Fibroblast of the aortic adventitia (primary cell): ENCODE measurements at regions not wholly inside any gene's neighbourhood (a gene's known extent, or its start where the extent isn't known, plus 50 kb on each side); places are given as distances from the start of the nearest gene placed in this dataset.

Experiments
- DNase-seq: peaks from one replicate; pipeline ENCODE4 v3.0.0-alpha.2; 2010; ENCODE audit warnings: low read depth
- H3K4me3 ChIP-seq: 2 replicates; pipeline ENCODE4 v1.5.1; 2011; ENCODE audit warnings: low read depth, mild to moderate bottlenecking, control low read depth, low read length, moderate library complexity
- TF ChIP-seq, protein P1 (sequence below): IDR thresholded peaks from 2 replicates; pipeline ENCODE4 v1.5.1; 2011; ENCODE audit warnings: mild to moderate bottlenecking, low read length, control low read depth, inconsistent platforms; ENCODE audit not compliant: insufficient read depth

DNA sequence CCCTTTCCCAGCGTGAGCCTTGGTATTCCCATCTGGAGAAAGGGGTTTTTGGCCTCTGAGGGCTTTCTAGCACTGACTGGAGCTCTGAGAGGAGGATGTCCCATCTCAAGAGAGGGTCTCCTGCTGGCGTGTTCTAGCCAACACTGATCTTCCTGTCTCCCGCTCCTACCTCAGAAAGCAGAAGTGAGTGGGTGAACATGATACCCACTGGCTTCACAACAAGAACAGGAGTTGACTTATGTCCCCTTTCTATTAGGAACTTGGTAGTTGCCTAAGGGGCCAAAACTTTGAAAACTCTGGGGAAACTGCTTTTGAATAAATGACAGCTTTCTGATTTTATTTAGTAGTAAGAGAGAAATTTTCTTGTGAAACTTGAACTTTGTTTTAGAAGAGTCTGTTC lies 113.1 kb upstream of the ADCY1 start:
- H3K4me3 ChIP-seq, result no peak overlapping the region
- TF ChIP-seq, protein P1, sequence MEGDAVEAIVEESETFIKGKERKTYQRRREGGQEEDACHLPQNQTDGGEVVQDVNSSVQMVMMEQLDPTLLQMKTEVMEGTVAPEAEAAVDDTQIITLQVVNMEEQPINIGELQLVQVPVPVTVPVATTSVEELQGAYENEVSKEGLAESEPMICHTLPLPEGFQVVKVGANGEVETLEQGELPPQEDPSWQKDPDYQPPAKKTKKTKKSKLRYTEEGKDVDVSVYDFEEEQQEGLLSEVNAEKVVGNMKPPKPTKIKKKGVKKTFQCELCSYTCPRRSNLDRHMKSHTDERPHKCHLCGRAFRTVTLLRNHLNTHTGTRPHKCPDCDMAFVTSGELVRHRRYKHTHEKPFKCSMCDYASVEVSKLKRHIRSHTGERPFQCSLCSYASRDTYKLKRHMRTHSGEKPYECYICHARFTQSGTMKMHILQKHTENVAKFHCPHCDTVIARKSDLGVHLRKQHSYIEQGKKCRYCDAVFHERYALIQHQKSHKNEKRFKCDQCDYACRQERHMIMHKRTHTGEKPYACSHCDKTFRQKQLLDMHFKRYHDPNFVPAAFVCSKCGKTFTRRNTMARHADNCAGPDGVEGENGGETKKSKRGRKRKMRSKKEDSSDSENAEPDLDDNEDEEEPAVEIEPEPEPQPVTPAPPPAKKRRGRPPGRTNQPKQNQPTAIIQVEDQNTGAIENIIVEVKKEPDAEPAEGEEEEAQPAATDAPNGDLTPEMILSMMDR, result no peak
- no peak for DNase-seq

DNA sequence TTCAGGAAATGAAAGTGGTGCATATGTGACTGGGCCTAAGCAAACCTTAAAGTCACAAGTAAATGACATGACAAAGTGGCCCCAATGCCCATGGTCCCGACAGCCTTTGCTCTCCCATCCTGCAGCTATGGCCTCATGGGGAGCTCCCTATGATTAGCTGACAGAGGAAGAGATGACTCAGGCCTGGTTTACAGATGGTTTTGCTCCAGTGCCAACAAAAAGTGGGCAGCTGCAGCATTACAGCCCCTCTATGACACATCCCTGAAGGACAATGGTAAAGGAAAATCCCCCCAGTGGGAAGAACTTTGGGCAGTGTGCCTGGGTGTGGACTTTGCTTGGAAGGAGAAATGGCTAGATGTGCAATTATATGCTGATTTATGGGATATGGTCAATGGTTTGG lies 105.1 kb upstream of the ADCY1 start:
- TF ChIP-seq, protein P1, result no peak
- H3K4me3 ChIP-seq, result no peak overlapping the region
- peak; percentile 8 for DNase-seq

DNA sequence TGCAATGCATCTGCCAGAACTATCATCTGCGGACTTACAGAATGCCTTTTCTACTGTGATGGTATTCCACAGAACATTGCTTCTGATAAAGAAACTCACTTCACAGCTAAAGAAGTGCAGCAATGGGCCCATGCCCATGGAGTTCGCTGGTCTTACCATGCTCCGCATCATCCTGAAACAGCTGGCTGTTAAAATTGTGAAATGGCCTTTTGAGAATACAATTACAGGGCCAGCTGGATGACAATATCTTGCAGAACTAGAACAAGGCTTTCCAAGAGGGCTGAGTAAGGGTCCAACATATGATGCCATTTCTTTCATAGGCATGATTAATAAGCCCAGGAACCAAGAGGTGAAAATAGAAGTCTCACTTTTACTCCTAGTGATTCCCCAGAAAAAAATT lies 104.1 kb upstream of the ADCY1 start:
- TF ChIP-seq, protein P1, result no peak
- DNase-seq, result no peak
- no peak overlapping the region for H3K4me3 ChIP-seq

DNA sequence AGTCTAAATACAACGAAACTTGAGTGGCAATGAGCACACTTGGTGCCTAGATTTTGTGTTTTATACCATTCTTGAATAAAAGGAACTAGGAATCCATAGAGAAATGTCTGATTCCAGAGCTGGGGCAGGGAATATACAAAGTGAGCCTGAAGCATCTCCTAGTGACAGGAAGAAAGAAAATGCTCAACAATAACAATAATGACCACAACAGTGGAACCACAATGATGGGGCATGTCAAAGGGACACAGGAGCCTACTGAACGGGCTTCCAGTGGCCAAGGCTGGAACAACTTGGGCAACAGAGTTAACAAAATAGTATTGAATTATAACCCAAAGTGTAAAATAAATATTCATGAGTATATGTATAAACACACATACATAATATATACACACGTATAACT lies 94.4 kb upstream of the ADCY1 start:
- H3K4me3 ChIP-seq, result no peak overlapping the region
- TF ChIP-seq, protein P1, result no peak
- no peak for DNase-seq

DNA sequence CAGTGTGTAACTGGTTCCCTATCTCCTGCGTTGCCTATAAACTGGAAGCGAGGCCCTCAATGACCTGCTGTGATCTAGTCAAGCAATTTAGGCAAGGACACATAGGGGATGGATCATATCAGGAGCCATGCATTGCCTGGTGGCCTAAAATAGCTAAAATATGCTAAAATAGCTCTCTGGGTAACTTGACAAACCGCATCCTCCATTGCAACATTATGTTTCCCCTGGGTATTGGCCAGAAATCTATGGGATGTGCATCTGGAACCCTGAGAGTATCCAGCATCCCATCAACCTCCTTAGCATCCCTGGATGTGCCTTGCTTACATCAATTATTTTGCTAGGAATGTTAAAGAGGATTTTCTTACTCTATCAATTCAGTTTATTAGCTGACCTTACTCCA lies 91.7 kb upstream of the ADCY1 start:
- no peak for DNase-seq
- no peak overlapping the region for H3K4me3 ChIP-seq
- TF ChIP-seq, protein P1, result no peak

DNA sequence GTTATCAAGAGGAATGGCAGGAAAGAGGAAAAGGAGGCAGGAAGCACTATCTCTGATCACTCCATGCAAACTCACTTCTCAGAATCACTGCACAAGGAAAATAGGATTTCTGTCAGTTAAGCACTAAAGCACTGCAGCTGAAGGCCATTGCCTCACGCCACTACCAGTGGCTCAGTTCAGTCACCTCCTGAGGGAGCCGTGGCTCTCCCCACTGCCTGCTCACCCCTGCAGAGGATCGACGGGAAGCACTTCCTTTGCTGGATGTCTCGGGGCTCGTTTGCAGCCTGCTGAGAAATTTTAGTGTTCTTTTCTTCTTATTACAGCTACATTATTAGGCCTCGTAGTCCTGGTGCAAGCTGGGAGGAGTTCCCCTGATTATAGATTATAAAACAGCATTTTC lies 90.1 kb upstream of the ADCY1 start:
- no peak for DNase-seq
- TF ChIP-seq, protein P1, result no peak

DNA sequence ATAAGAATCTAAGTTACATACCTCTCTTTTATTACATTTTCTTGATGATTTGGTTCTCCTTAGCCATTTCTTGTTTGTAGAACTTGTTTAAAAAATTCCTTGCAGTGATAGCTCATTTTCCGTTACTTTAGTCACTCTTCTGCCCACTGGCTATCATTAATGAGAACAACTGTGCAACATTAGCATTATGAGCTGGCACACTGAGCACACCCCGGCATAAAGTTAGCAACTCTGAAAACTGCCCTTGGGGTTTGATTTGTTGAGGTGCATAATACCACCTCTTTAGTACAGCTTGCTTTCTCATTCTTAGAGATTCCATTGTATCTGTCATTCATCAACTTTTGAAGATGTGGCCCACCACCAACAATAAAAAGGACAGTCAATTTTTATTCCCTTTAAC lies 87.6 kb upstream of the ADCY1 start:
- no peak overlapping the region for H3K4me3 ChIP-seq
- TF ChIP-seq, protein P1, result no peak
- no peak for DNase-seq

More for the DNA sequence above, 90.1 kb upstream of the ADCY1 start:
- no peak overlapping the region for H3K4me3 ChIP-seq
